DMS114 treated with DMSO at 0.1 percent for 48 hours (cell line): ENCODE measurements at regions not wholly inside any gene's neighbourhood (a gene's known extent, or its start where the extent isn't known, plus 50 kb on each side); places are given as distances from the start of the nearest gene placed in this dataset.

Source experiments
- DNase-seq: peaks from one replicate; lab custom pipeline; 2025; ENCODE audit not compliant: unreplicated experiment; lab: John Stamatoyannopoulos, UW

DNA sequence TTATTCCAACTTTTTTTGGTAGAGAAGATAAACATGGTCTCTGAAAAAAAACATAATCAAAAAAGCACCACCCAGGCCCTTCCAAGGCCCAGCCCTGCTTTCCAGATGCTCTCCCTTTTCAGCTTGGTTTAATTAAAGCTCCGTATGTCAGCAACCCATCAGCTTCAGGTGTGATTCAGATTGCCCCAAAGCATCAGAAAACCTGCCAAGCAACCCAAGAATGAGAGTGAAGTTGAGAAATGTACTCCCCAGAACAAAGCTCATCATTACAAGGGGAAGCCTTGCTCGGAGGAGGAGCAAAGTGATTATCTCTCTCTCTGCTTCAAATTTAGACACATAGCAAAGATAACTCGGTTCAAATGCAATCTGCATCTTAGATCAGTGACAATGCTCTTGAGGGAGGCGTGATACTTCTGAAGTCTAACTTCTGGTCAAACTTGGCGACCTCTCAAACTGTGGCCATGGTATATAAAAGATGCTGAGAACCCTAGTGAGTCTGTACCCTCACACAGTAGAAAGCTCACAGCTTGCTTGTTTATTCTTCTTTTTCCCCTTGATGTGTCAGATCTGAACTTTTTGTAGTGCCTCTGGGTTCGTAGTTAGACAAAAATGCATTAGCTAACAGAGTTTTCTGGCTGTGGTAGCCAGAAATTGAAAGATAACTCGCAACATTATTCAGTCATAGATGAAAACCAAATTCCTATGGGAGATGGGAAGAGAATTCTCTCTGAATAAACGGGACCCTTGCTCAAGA is 63.3 kb upstream of the ZC3H11B start:
- no peak for DNase-seq

- no peak for DNase-seq
These were observed 57.7 kb upstream of the ZC3H11B start for GRCh38 chr1:219670426-219671149.

DNA sequence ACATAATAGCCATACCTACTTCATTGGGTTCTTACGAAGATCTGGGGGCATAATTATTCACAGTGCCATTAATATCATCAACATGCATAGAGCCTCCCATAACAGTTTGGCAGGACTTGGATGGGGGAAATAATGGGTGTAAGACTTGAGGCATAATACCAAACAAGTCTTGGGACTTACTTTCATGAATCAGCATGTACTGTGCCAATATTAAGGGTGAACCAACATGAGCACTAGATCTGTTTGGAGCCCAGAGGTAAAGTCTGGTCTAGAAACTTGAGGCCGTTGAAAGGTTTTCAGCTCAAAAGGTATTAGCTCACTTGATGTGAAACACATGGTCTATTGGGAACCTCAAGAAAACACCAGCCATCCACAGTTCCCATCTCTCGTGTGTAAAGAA is 56.7 kb upstream of the ZC3H11B start:
- no peak for DNase-seq

DNA sequence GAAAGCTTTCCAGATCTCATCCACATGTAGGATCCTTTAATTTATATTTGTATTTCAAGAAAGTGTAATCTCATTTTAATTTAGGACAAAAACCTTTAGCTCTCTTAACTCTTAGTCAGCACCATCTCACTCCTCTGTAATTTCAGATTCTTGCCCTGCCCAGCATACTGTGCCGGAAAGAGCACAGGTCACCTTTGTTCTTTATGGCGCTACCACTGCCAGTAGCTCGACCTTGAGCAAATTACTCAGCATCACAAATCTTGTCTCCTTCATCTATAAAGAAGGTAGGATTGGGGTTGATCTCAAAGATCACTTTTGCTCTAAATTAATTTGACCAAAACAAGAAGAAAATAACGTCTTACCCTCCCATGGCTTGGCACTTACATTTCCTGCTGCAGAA is 56.1 kb upstream of the ZC3H11B start:
- DNase-seq = no peak

GRCh38 chr1:219668446-219668845 is 55.5 kb upstream of the ZC3H11B start:
- no peak for DNase-seq

GRCh38 chr1:219666242-219666641 is 53.3 kb upstream of the ZC3H11B start:
- DNase-seq = no peak

GRCh38 chr1:219665089-219665488 is 52.2 kb upstream of the ZC3H11B start:
- no peak for DNase-seq

- no peak for DNase-seq
These were observed 51.6 kb upstream of the ZC3H11B start for GRCh38 chr1:219664310-219665029.
